ENCODE measurements at regions not wholly inside any gene's neighbourhood (a gene's known extent, or its start where the extent isn't known, plus 50 kb on each side); places are given as distances from the start of the nearest gene placed in this dataset.

- intact Hi-C loops (cut with micrococcal nuclease), result no loop called here
These were observed 77.5 kb downstream of the RPLP1 start for GRCh38 chr15:69529961-69530633.

GRCh38 chr15:69530991-69531664 is 78.5 kb downstream of the RPLP1 start:
- intact Hi-C loops (cut with micrococcal nuclease), result no loop called here

- intact Hi-C loops (cut with micrococcal nuclease), result no loop called here
These were observed 79.0 kb downstream of the RPLP1 start for GRCh38 chr15:69531665-69532027.

GRCh38 chr15:69532066-69532465 is 79.4 kb downstream of the RPLP1 start:
- intact Hi-C loops (cut with micrococcal nuclease), result no loop called here

GRCh38 chr15:69532856-69533255 is 80.2 kb downstream of the RPLP1 start:
- intact Hi-C loops (cut with micrococcal nuclease), result no loop called here

GRCh38 chr15:69533522-69533921 is 80.9 kb downstream of the RPLP1 start:
- intact Hi-C loops (cut with micrococcal nuclease), result no loop called here

- intact Hi-C loops (cut with micrococcal nuclease), result no loop called here
These were observed 82.6 kb downstream of the RPLP1 start for GRCh38 chr15:69535101-69535638.

GRCh38 chr15:69535998-69536397 is 83.4 kb downstream of the RPLP1 start:
- intact Hi-C loops (cut with micrococcal nuclease), result no loop called here

- intact Hi-C loops (cut with micrococcal nuclease), result no loop called here
These were observed 84.3 kb downstream of the RPLP1 start for GRCh38 chr15:69536726-69537512.

GRCh38 chr15:69537901-69538300 is 85.3 kb downstream of the RPLP1 start:
- intact Hi-C loops (cut with micrococcal nuclease), result no loop called here

GRCh38 chr15:69538379-69538778 is 85.8 kb downstream of the RPLP1 start:
- intact Hi-C loops (cut with micrococcal nuclease), result no loop called here

- intact Hi-C loops (cut with micrococcal nuclease), result no loop called here
These were observed 86.7 kb downstream of the RPLP1 start for GRCh38 chr15:69539345-69539744.

GRCh38 chr15:69540622-69541021 is 88.0 kb downstream of the RPLP1 start:
- intact Hi-C loops (cut with micrococcal nuclease), result no loop called here

GRCh38 chr15:69542028-69542427 is 89.4 kb downstream of the RPLP1 start:
- intact Hi-C loops (cut with micrococcal nuclease), result no loop called here

GRCh38 chr15:69543681-69544364 is 91.2 kb downstream of the RPLP1 start:
- intact Hi-C loops (cut with micrococcal nuclease), result no loop called here

- intact Hi-C loops (cut with micrococcal nuclease), result no loop called here
These were observed 91.9 kb downstream of the RPLP1 start for GRCh38 chr15:69544365-69545113.

- intact Hi-C loops (cut with micrococcal nuclease), result no loop called here
These were observed 93.6 kb downstream of the RPLP1 start for GRCh38 chr15:69546182-69546581.

GRCh38 chr15:69548395-69549180 is 96.0 kb downstream of the RPLP1 start:
- intact Hi-C loops (cut with micrococcal nuclease), result no loop called here

- intact Hi-C loops (cut with micrococcal nuclease), result no loop called here
These were observed 98.9 kb downstream of the RPLP1 start for GRCh38 chr15:69551391-69552056.
